HEK293T (cell line): ENCODE measurements at regions not wholly inside any gene's neighbourhood (a gene's known extent, or its start where the extent isn't known, plus 50 kb on each side); places are given as distances from the start of the nearest gene placed in this dataset.

Source experiments
- ARNT ChIP-seq: fragments of 450-650 bp; IDR thresholded peaks from 2 replicates; pipeline ENCODE4 v1.6.1; 2017; ENCODE audit warnings: mild to moderate bottlenecking
- BHLHE40 ChIP-seq: fragments of 450-650 bp; IDR thresholded peaks from 2 replicates; pipeline ENCODE4 v1.6.1; 2016; ENCODE audit warnings: mild to moderate bottlenecking, moderate library complexity, borderline replicate concordance
- ELF4 ChIP-seq: fragments of 450-650 bp; IDR thresholded peaks from 2 replicates; pipeline ENCODE4 v1.6.1; 2017; ENCODE audit warnings: antibody characterized with exemption
- FOXM1 ChIP-seq: fragments of 450-650 bp; IDR thresholded peaks from 2 replicates; pipeline ENCODE4 v1.6.1; 2017; ENCODE audit warnings: mild to moderate bottlenecking, borderline replicate concordance
- L3MBTL2 ChIP-seq: fragments of 450-650 bp; conservative IDR thresholded peaks from 2 replicates; pipeline ENCODE4 v1.6.1; 2016; ENCODE audit warnings: mild to moderate bottlenecking
- LEF1 ChIP-seq: fragments of 450-650 bp; IDR thresholded peaks from 2 replicates; pipeline ENCODE4 v1.6.1; 2017; ENCODE audit warnings: mild to moderate bottlenecking, borderline replicate concordance
- SP1 ChIP-seq: fragments of 450-650 bp; IDR thresholded peaks from 2 replicates; pipeline ENCODE4 v1.6.1; 2017
- TARDBP ChIP-seq: fragments of 450-650 bp; IDR thresholded peaks from 2 replicates; pipeline ENCODE4 v1.6.1; 2016

GRCh38 chr13:74751739-74752138 is 617.5 kb upstream of the KLF12 start:
- TF ChIP-seq FOXM1 (no peak), BHLHE40 (no peak), SP1 (no peak), ARNT (no peak), TARDBP (no peak), L3MBTL2 (no peak), ELF4 (no peak), LEF1 (no peak)
